ENCODE measurements at regions not wholly inside any gene's neighbourhood (a gene's known extent, or its start where the extent isn't known, plus 50 kb on each side); places are given as distances from the start of the nearest gene placed in this dataset.
"Not testable (repeated sequence)": the region's sequence is repeated elsewhere in the genome, so short reads cannot be mapped to it uniquely, and the experiment has no call there.

GRCh38 chr4:57300300-57300699, 190.1 kb upstream of the IGFBP7 start:
- not testable (repeated sequence) for DNase-seq

DNA sequence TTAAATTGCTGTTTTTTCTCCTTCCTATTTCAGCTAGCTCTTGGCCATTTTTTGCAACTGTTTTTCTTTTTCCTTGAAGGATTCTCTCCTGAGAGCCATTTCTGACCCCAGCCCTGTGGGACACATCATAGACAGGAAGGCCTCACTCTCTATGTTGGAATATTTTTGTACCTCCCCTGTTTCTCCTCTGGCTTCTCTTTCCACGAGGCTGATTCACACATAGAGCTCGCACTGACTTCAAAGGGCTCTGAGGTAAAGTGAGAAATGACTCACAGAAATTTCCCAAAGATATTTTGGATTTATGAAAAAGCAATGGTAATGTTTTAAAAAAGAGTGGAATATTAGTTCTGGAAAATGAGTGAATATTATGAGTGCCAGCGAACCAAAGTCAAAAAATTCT, 181.7 kb upstream of the IGFBP7 start:
- no peak for DNase-seq

- no peak for DNase-seq
Observed at GRCh38 chr4:57287687-57288604, 177.8 kb upstream of the IGFBP7 start.

- DNase-seq: no peak
Observed at GRCh38 chr4:57282933-57283310, 172.7 kb upstream of the IGFBP7 start.

DNA sequence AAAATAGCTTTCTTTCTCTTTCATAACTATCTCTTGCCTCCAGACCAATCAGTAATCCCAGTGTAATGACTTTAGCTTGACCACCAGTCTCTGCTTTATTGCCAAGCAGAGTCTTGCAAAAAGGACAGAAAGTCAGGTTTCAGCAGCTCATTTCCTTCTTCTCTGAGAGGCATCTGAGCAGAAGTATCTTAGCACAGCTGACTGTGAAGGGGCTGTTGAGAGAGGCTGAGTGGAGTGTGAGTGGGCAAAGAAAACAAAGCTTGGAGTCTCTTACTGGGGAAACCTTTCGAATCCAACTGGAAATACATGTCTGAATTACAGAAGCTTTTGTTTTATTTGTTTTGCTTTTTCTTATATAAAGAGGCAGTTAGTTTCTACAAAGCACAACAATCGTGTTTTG, 170.3 kb upstream of the IGFBP7 start:
- DNase-seq: no peak

GRCh38 chr4:57278780-57279179, 168.6 kb upstream of the IGFBP7 start:
- DNase-seq: no peak

- DNase-seq: no peak
Observed at GRCh38 chr4:57274082-57274481, 163.9 kb upstream of the IGFBP7 start.

- DNase-seq: no peak
Observed at GRCh38 chr4:57270346-57270745, 160.2 kb upstream of the IGFBP7 start.

GRCh38 chr4:57265831-57266582, 155.8 kb upstream of the IGFBP7 start:
- DNase-seq: no peak

DNA sequence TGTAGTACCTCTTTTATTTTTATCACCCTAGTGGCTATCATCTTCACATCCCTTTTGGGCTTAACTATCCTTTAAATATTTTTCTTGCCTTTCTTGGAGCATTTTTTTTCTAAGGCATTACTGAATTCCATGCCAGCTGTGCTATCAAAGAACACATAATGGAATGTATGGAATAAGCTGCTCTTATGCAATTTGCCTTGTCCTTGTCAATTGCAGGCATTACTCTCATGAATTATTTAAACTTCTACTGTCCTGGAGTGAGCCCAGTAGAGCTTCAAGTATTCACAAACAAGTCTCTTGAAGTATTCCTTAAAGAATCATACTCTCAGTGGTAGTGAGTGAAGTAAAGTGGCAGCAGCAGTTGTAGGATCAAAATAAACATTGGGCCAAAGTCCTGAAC, 144.6 kb upstream of the IGFBP7 start:
- DNase-seq: no peak

- no peak for DNase-seq
Observed at GRCh38 chr4:57249083-57249482, 138.9 kb upstream of the IGFBP7 start.

- DNase-seq: no peak
Observed at GRCh38 chr4:57243076-57243475, 132.9 kb upstream of the IGFBP7 start.

DNA sequence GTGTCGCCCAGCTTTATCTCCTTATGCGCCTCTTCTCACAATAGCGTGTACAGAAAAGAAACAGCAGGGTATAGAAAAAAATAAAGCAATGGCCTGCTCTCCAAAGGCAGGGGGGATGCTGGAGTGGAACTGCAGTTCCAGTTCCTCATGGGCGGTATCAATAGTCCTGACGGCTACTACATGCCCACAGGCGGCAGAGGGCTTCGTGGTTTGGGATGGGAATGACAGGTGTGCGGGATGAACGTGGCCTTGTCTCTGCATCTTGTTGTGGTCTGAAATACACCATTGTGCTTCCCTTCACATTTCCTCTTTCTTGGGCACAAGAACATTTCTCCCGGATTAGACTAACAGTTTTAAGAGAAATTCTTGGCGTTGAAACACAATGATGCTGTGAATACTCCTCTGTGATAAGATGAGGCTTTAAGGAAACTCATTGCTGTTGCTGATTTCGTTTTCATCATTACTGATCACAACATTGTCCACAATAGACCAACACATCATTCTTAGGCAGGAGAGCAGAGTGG, 124.1 kb upstream of the IGFBP7 start:
- DNase-seq: no peak

DNA sequence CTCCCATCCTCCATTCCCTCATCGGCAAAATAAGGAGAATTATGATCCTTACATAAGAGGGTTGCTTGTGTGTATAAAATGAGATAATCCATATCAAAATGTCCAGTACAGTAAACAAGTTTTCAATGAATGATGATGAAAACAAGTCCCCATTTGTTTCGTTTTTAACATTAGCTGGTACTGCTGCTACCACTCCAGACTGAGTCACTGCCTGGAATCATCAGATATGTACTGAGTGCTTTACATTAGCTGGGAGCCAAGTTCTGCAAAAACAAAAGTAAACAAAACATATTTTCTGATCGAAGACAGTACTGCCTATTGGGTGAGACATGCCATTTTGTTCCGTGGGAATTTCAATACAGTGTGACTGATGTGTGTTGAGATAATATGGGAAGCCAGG, 123.2 kb upstream of the IGFBP7 start:
- DNase-seq: peak; percentile 13

GRCh38 chr4:57231781-57232180, 121.6 kb upstream of the IGFBP7 start:
- no peak for DNase-seq

DNA sequence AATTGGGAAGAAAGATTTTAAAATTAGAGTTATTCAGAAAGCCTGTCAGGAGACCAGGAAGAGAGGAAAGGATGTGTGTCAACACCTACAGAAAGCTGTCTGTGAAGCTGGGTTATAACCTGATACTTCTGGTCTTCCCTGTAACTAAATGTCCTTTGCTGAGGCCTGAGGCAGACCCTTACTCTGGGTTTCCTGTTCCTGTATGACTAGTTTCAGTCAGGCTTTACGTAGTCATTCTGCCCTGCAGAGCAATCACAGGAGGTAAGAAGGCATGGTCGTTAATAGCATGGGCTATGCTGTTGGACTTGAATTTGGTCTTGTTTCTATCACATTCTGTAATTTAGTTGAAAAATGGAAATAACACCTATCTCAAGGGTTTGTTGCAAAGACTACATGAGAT, 110.5 kb upstream of the IGFBP7 start:
- no peak for DNase-seq

DNA sequence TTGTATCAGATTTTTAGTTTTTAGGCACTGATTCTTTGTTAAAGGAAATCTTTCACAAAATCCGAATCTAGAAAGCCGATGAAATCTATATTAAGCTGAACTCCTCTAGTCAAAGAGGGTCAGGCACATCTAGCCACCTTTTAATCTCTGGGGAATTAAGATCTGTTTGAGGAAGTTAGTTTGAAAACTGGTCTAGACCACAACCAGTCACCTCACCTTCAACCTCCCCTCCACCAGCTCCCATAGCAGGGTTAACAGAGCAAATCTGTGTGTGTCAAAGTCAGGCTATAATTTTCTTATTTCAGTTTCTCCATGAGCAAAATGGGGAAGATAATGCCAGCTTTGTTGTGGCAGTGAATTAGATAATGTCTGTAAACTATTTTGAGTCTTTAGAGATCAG, 110.0 kb upstream of the IGFBP7 start:
- DNase-seq: no peak

DNA sequence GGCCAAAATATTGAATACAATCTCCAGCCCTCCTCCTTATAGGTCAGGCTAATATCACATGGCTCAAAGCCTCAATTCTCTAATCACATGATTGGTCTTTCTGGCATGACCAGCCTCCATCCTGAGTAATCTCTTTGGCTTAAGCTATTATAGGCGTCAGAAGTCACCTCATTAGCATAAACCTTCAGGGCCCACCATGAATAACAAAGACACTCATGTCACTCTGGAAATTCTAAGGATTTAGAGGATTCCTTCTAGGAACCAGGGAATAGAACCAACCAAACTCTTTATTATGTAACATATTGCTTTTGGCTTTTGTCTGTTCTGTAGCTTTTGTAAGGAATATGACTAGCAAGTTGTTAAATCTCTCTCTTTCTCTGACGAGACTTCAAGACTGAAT, 109.2 kb upstream of the IGFBP7 start:
- DNase-seq: no peak

DNA sequence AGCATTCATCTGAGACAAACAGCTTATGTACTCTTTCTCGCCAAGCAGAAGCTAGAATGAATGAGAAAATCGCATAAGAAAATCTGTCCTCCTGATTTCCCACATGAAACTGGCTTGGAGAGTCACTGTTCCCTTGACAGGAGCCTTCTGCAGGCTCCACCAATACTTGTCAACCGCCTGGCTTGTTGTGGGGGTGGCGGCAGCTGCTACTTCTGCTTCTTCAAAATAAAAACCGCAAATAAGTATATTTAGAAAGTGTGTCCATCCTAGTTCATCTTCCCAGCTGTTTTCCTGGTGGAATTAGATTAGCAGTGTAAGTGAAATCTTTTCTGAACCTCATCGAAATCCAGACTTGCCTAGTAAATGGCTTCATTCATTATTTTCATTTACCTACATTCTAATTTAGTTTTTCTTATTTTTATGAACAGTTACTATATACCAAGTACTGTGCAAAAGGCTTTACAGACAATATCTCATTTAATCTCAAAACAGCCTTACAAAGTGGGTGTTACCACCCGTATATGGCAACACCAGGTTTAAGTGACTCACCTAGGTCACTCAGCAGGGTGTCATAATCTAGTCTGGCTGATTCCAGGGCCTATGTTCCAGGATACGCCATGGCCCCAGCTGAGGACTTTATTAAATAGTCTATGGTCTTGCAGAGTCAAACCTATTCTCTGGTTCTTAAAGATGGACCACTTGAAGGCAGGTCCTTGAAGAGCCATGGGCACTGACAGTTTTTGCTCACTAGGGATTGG, 104.6 kb upstream of the IGFBP7 start:
- DNase-seq: no peak

DNA sequence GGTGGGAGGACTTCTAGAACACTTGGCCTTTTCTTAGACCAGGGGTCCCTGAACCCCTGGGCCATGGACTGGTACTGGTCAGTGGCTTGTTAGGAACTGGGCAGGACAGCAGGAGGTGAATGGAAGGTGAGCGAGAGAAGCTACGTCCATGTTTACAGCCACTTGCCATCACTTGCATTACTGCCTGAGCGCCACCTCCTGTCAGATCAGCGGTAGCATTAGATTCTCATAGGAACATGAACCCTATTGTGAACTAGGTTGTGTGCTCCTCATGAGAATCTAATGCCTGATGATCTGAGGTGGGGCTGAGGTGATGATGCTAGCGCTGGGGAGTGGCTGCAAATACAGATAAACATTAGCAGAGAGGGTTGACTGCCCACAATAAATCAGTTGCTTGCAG, 100.9 kb upstream of the IGFBP7 start:
- DNase-seq: no peak

DNA sequence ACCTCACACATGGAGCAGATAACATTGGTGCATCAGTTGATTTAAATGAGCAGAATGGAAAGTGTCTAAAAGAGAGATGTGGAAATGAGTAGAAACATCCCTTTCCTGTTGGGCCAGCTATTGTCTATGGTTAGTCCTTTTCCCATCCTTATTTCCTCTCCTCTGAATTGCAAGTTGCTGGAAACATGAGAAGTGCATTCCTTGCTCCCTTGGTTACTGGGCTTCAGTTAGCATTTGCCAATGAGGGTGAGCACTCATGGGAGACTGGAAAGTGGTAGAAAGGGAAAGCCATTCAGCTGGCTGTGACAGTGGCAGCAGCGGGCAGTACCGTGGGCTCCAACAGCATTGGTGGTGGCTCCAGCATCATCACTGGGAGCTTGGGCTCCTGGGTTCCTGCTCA, 96.0 kb upstream of the IGFBP7 start:
- no peak for DNase-seq

DNA sequence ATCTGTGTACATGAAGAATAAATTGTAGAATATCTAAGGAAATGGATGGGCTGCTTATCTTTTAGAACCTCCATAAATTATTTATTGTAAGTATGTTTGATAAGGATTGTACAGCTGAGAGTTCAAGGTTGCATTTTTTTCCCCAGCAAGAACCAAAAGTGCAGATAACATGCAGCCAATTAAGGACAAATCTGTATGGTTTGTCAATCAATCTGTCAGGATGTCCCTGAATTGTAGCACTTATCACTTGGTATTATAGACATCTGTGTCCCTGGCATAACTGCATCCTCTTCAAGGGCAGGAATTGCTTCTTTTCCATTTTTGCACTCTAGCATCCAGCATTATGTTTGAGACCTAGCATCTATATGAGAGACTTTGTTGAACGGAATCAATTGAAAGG, 95.4 kb upstream of the IGFBP7 start:
- DNase-seq: no peak

DNA sequence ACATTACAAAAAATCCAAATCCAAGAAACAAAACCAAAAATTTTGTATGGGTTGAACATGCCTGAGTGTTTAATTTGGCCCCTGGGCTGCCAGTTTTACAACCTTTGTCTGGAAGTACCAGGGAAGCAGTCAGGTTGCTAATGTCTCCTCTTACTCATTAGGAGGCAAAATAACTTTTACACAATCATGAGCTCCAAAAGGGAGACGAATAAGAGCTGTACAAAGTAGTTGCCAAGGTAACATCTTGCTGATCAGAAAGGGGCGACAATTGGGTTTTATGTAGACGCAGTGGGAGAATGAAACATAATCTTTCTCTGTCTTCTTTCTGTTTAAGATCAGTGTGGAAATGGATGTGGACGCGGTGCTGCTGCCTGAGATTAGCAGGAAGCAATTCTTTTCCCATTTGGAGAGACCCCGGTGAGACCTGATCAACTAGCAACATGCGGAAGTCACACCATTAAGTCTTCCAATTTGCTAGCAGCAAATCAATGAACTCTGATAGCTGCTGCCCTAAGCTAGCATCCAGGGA, 90.7 kb upstream of the IGFBP7 start:
- DNase-seq: no peak
